KG1 (cell line): ENCODE measurements at regions not wholly inside any gene's neighbourhood (a gene's known extent, or its start where the extent isn't known, plus 50 kb on each side); places are given as distances from the start of the nearest gene placed in this dataset.

Source experiments
- DNase-seq: peaks from one replicate; lab custom pipeline; 2025; lab: John Stamatoyannopoulos, UW

GRCh38 chr13:107203146-107203847 is 635.4 kb upstream of the ARGLU1 start:
- DNase-seq, result no peak

DNA sequence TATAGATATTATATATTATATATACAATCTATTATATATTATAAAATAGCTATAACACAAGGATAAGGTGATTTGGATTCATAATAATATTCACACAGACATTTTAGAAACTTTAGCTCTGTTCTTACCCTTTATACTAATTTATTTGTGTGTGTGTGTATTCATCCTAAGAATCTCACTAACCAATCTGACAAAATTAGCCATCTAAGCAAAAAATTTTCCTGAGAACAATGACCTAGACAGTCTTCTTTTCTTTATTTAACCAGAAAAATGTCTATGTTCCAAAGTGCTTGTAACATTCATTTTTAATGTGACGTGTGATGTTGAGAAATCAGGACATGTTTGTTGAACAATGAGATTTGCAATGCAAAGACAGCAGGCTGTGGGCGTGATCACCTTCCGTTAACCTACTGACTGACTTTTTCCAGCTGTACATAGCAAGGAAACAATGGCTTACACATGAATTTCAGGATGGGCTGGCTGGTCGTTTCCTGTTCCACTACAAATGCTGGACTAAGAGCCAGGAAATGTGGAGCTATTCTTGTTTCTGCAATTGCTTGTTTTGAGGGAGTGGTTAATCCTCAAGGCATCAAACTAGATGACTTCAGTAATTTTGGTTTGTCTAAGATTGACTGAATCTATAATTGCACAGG is 634.6 kb upstream of the ARGLU1 start:
- no peak for DNase-seq

DNA sequence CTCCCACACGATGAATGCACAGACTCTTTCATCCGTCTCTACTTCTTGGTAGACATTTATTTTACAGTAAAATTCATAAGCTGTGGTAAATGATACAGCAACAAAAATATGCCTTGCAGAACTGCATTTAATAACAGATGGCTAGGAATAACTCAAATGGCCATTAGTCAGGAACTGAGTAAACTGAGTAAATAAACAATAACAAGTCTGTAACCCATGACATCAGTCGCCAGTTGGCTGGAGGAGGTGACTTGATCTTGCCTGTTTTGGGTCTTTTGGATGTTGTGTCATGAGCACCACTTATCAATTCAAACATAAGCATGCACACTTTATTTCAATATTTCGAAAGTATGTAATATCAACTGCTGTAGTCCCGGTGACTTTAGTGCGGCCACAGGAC is 632.6 kb upstream of the ARGLU1 start:
- DNase-seq, result no peak

- no peak for DNase-seq
Observed at GRCh38 chr13:107192289-107192688, 624.4 kb upstream of the ARGLU1 start.

DNA sequence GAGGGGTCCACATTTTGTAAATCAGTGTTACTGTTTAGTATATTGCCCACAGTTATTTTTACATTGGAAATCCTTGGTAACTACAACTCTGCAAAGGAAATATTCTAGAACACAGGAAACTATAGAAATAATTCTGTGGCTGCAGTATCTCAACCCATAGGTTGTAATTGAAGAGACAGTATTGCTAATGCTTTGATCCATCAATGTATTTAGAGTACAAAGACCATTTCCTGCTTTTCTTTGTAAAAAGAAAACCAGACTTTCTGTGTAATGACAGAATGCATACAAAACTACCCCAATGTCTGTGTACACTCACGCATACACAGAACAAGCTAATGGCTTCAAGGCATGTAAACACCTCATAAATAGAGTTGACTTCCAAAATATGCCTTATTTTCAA is 622.1 kb upstream of the ARGLU1 start:
- DNase-seq, result no peak

DNA sequence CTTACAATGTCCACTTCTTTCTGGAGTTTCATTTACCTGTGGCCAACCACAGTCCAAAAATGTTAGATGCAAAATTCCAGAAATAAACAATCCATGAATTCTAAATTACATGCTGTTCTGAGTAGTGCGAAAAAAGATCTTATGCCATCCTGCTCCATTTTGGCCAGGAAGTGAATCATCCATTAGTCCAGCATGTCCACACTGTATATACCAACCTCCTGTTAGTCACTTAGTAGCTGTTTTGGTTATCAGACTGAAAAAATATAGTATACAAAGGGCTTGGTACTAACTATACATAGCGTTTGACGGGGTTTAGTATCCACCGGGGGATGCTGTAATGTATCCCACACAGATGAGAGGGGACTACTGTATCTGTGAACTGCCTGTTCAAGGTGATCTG is 618.0 kb upstream of the ARGLU1 start:
- DNase-seq, result no peak

DNA sequence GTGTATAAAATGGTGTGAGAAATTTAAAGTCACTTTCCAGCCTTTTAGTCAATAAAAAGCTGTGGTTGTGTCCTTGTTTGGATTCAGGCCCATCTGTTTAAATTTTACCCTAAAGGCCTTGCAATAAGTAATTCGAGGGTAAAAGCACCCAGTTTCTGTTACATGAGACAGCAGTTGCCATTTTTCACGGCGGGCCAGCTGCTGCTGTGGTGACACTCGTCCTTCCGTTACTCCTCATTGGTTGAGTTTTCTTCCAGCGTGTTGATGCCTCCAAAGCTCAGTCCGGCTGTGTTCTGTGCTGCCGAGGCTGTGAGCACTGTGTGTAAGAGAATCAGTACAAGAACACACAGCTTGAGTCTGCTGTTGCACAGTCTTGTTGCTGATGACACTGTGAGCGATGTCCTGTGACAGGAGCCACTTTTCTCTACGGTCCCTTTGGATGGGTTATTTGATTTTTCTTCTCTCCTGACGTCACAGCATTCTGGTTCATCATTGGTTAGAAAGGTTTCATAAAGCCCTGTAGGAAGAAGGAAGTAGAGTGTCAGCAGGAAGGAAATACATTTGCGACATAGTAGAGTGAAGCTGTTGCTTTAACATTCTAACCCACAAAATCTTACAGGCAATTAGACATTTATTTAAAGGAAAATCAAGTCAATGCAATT is 602.5 kb upstream of the ARGLU1 start:
- DNase-seq, result no peak

DNA sequence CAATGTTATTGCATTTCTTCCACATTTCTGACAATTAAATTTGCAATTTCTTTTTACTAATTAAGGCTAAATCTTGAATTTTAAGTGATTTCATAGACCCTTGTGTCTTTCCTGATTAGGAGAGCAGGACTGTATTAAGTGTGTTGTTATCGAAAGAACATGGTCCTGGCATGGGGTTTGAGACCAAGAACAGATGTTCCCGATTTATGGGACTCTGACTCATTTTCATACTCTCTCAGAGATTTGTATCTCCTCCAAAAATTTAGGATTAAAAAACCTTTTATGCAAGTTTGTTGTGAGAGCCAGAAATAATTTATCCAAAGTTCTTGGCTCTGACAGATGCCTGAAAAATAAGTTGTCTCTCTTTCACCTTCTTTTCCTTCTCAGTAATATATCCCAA is 589.3 kb upstream of the ARGLU1 start:
- DNase-seq, result no peak

DNA sequence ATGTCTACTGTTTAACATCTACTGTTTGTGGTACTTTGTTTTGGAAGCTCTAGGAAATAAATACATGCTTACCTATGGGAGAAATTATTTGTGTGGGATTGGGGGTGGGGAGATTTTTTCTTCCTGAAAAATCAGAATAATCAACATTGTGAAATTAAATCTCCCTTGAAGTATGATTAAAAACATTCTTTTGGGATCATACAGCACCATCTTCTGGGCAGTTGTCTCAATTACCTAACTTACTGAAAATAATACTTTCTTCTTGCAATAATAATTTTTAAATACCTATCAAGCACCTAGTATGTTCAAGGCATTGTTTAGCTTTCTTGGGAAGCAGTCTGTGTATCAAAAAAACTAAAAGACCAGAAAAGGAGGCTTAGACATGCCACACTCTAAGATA is 576.5 kb upstream of the ARGLU1 start:
- DNase-seq, result no peak

DNA sequence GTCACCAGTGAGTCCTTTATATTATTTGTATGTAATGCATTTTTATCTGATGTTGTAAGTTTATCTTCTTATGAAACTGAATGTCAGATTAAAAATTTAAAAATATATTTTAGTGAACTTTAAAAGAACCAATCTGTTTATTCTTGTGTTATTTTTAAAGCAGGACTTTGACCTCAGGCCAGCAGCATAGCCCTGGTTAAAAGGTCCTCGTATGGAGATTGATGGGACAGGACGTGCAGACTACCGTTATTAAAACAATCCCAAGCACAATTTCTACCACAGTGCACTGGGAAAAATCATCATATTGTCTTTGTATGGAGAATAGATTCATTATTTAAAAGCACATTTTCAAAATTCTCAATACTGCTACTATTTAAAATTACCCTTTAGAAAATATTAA is 573.8 kb upstream of the ARGLU1 start:
- DNase-seq, result no peak

DNA sequence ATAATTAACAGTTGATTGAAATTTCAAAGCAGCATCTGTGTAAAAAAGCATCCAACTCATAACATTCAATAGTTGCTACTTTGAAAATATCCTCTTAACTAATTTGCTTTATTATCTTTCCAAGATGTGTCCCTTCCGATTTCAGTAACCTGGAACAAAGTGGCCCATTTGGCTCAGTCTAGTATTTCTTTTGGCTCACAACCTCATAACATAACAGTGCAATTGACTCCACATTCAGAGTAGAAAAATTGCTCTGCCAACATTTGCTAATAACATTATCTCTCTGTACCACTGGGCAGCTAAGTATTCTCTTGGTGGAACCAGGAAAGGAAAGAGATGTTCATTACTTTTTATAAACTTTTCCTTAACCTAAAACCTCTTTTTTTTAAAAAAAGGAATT is 571.1 kb upstream of the ARGLU1 start:
- DNase-seq, result no peak

DNA sequence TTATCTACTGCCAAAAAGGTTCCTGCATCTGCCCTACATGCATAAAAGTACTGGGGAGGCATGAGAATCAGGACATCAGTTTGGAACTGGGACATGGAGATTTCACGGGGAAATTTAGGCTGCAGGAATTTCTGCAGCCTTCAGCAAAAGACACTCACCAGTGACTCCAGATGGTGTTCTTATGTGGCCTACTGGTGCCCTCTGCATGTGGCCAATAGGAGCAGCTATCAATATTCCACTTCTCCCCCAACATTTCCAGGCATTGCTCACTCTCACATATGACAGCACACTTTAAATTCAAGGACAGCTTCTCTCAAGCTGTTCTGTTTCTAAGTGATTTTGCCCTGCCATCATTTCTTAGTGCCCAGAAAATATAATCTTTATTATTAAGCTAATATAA is 570.5 kb upstream of the ARGLU1 start:
- no peak for DNase-seq

- DNase-seq, result no peak
Observed at GRCh38 chr13:107133950-107134349, 566.0 kb upstream of the ARGLU1 start.

GRCh38 chr13:107130566-107130965 is 562.6 kb upstream of the ARGLU1 start:
- DNase-seq, result no peak

DNA sequence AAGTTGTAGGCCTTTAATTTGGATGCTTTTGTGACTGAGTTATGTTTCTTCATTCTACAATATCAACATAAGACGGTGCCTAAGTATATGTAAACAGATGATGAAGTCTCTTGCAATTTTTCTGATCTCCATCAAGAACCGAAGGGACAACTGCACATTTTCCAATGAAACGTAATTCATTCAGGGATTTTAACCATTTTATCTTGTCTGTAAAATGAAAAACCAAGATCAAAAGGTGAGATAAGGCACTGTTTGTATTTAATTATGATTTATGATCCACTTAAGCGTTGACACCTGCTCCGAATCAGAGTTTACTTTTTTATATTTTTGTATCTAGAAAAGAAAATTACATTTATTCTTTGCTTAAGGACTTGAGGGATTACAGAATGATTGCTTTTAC is 556.8 kb upstream of the ARGLU1 start:
- no peak for DNase-seq

DNA sequence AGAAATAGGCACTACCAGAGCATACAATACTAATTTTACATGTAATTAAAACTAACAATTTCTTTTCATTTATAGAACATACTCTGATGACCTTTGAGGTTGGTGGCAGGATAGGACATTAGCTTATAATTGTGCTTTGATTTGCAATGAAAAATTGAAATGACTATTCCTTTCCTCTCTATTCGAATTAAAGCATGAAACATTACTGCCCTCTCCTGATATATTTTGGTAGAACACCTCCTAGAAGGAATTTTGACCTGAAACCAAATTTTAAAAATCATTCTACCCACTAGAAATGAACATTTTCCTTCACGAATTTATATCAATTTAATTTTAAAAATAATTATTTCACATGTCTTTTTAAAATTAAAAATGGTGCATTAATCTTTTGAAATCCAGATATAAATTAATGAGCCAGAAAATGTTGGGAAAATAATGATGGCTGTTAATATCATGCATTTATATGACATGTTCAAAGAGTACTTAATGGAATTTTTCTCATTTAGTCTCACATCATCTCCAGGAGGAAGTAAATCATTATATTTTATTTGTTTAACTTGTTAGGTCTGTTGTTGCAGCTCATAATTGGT is 556.3 kb upstream of the ARGLU1 start:
- DNase-seq, result no peak

GRCh38 chr13:107121793-107122192 is 553.9 kb upstream of the ARGLU1 start:
- no peak for DNase-seq

- no peak for DNase-seq
Observed at GRCh38 chr13:107119989-107120881, 552.3 kb upstream of the ARGLU1 start.

DNA sequence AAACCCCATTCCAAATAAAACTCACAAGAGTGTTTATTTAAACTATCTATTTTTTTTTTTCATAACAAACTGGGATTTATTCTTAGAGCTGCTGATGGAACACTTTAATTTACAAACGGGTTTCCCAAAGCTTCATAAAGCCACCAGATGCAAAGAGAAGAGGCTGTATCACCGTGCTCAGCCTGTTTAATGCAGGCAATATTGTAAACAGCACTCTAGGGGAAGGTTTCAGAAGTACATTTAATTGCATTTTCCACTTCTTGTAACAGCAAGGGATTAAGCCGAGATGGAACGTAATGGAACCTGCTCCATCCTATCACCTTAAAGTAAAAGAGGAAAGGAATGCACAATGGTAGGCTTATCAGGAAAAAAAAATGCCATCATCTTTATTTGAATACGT is 550.6 kb upstream of the ARGLU1 start:
- DNase-seq, result no peak

- DNase-seq, result no peak
Observed at GRCh38 chr13:107117327-107118012, 549.5 kb upstream of the ARGLU1 start.

DNA sequence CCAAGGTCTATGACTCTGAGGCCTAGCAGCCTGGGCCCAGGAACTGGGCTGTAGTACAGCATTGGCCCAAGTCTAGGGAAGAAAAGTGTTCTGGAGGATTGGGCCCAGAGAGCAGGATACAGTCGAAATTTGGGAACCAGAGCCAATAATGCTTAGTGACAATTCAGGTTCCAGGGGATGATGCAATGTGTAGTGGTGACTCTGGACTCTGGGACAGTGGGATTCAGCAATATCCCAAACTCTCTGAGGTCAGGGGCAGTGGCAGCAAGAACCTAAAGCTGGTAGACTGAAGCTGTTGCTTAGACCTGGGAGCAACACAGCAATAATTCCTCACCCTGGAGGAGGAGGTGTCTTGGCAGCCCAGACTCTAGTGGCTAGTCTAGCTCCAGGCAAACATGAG is 545.5 kb upstream of the ARGLU1 start:
- no peak for DNase-seq

DNA sequence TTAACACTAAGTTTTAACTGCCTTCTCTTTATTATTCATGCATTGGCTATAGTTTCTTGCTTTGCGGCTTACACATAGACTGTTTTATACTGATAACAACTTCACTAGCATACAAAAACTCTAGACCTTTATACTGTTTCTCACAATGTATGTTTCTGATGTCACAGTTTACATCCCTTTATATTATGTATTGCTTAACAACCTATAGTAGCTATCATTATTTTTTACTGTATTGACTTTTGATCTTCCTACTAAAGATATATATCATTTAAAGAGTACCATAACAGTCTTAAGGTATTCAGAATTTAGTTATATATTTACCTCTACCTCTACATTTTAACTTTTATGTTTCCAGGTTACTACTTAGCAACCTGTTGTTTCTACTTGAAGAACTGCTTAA is 543.3 kb upstream of the ARGLU1 start:
- DNase-seq, result no peak
